ENCODE measurements at regions not wholly inside any gene's neighbourhood (a gene's known extent, or its start where the extent isn't known, plus 50 kb on each side); places are given as distances from the start of the nearest gene placed in this dataset.

- Histone ChIP-seq H3K56ac (replicated peaks; ENCODE audit: insufficient read length, low read depth, low read length) (no peak overlapping the region), H2BK120ac (replicated peaks; ENCODE audit: low read depth, low read length) (no peak overlapping the region), H3K9me3 (ENCODE audit: insufficient read depth in 2 of 2, low read depth in 1 of 2, low read length in 1 of 2) (no peaks in the 10 kb centered on the region), H3K9ac (replicated peaks in 1 of 4; ENCODE audit: extremely low read depth in 1 of 4, low read depth in 3 of 4, low read length in 3 of 4) (no peak overlapping the region), H4K5ac (ENCODE audit: insufficient read length, low read depth, low read length) (no peak overlapping the region), H3K79me2 (ENCODE audit: control insufficient read depth in 1 of 2, insufficient read depth in 2 of 2, low read length in 2 of 2) (no peaks in the 10 kb centered on the region), H2BK15ac (ENCODE audit: low read length) (no peak overlapping the region), H2BK20ac (ENCODE audit: low read length) (no peak overlapping the region), H3K18ac (ENCODE audit: extremely low read depth, low read length) (no peak overlapping the region), H3K4me1 (replicated peaks in 1 of 4; ENCODE audit: control insufficient read depth in 3 of 4, insufficient read depth in 4 of 4, low read length in 3 of 4) (peaks cover 0 to 4% (median 3%) of the 10 kb centered on the region in 4 experiments; a peak in 3 of 7 replicates), H3K4me2 (ENCODE audit: insufficient read depth in 1 of 2, low read depth in 2 of 2, low read length in 2 of 2) (no peak overlapping the region), H2AK5ac (ENCODE audit: low read depth, low read length) (no peak overlapping the region), H2BK12ac (ENCODE audit: low read depth, low read length) (no peak overlapping the region), H3K27ac (ENCODE audit: low read depth, low read length) (no peak overlapping the region), H3K79me1 (ENCODE audit: low read depth, low read length) (no peaks in the 10 kb centered on the region), H2AFZ (ENCODE audit: low read length) (no peak overlapping the region), H3K23ac (ENCODE audit: insufficient read length) (no peak overlapping the region), H4K91ac (replicated peaks; ENCODE audit: insufficient read length, low read length) (no peak overlapping the region), H3K36me3 (ENCODE audit: control insufficient read depth in 2 of 4, insufficient read depth in 4 of 4, low read length in 3 of 4) (peaks cover 0 to 2% (median 0%) of the 10 kb centered on the region in 4 experiments; a peak in 1 of 8 replicates), H4K20me1 (replicated peaks in 1 of 2; ENCODE audit: control insufficient read depth in 1 of 2, insufficient read depth in 2 of 2, low read length in 2 of 2) (peaks cover 0 to 2% of the 10 kb centered on the region in 2 experiments), H3K14ac (ENCODE audit: insufficient read length) (no peak overlapping the region), H3K23me2 (ENCODE audit: low read depth, low read length) (no peaks in the 10 kb centered on the region), H2BK5ac (ENCODE audit: low read depth, low read length) (no peak overlapping the region), H3K27me3 (replicated peaks in 1 of 4; ENCODE audit: control insufficient read depth in 3 of 4, extremely low read depth in 1 of 4, insufficient read depth in 3 of 4, low read length in 3 of 4) (no peaks in the 10 kb centered on the region), H3K4ac (replicated peaks; ENCODE audit: insufficient read length, low read depth, low read length) (no peak overlapping the region), H4K8ac (ENCODE audit: extremely low read depth, insufficient read depth, low read length) (no peak overlapping the region), H3K4me3 (ENCODE audit: extremely low read depth in 1 of 4, insufficient read depth in 2 of 4, low read depth in 3 of 4, low read length in 4 of 4) (no peak overlapping the region)
- FAIRE-seq: no peak
- ChIA-PET POLR2A (ENCODE audit: partially characterized antibody) (no interaction called here), CTCF (ENCODE audit: partially characterized antibody) (interaction anchor here (0.7 to 2.4 kb wide), 7 partner anchors 9 to 165 kb away, joined by 3 to 10 read pairs (median 3); no protein-coding TSS in a partner anchor)
- WGBS, 2 experiments (ENCODE audit: extremely low coverage in 1 of 2, insufficient coverage in 1 of 2, insufficient read length in 1 of 2, insufficient replicate concordance in 2 of 2, low coverage in 1 of 2, low lambda C conversion rate in 2 of 2, missing lambda C conversion rate in 1 of 2): 41% methylated on average over 2 of the region's 2 CpGs; no CpG with 5 or more reads in 1 of the 2 experiments
- no peak for TF ChIP-seq BCL11A (IDR thresholded peaks at IDR 0.05; ENCODE audit: low read depth in 2 of 2, low read length in 2 of 2)
- DNase-seq (ENCODE audit: low read depth in 1 of 2, low spot score in 2 of 2): no peak
Observed at GRCh38 chr11:92845805-92846204, 123.6 kb upstream of the MTNR1B start.
